Common myeloid progenitor, CD34-positive (primary cell): ENCODE measurements at regions not wholly inside any gene's neighbourhood (a gene's known extent, or its start where the extent isn't known, plus 50 kb on each side); places are given as distances from the start of the nearest gene placed in this dataset.
"Not testable (repeated sequence)": the region's sequence is repeated elsewhere in the genome, so short reads cannot be mapped to it uniquely, and the experiment has no call there.

Source experiments
- CTCF ChIA-PET: fragments of 350-600 bp; sonication (Branson Sonifier 250); formaldehyde crosslinking; loops from one replicate; lab custom pipeline; 2021; ENCODE audit warnings: antibody characterized with exemption; lab: Charles Lee
- POLR2A ChIA-PET: fragments of 350-600 bp; sonication (Branson Sonifier 250); formaldehyde crosslinking; loops from one replicate; lab custom pipeline; 2021; ENCODE audit warnings: antibody characterized with exemption; lab: Charles Lee
- DNase-seq, 3 donors: peaks; one replicate each; pipeline versions ENCODE4 v3.0.0 to v3.0.0-alpha.2; 2013
- H3K27ac ChIP-seq, 2 experiments: 1 replicate in 1 of 2; 2 replicates in 1 of 2; pipeline ENCODE4 v1.7.0; 2013; ENCODE audit warnings: inconsistent platforms in 2 of 2, low read length in 2 of 2, mild to moderate bottlenecking in 2 of 2, low read depth in 1 of 2, moderate library complexity in 1 of 2; ENCODE audit not compliant: severe bottlenecking in 2 of 2, insufficient read depth in 1 of 2, poor library complexity in 1 of 2
- H3K27me3 ChIP-seq, 5 experiments: replicated peaks in 2 of 5; 1 replicate in 3 of 5; 2 replicates in 2 of 5; pipeline versions ENCODE4 v1.6.1 to v1.7.0; 2013; ENCODE audit warnings: low read length in 4 of 5, mild to moderate bottlenecking in 2 of 5, moderate library complexity in 2 of 5, inconsistent platforms in 1 of 5; ENCODE audit not compliant: insufficient read depth in 5 of 5, control insufficient read depth in 4 of 5
- H3K36me3 ChIP-seq, 4 experiments: 1 replicate in 2 of 4; 2 replicates in 2 of 4; pipeline versions ENCODE4 v1.6.1 to v1.7.0; 2013; ENCODE audit warnings: low read length in 3 of 4, control low read depth in 1 of 4, mild to moderate bottlenecking in 1 of 4; ENCODE audit not compliant: control insufficient read depth in 4 of 4, insufficient read depth in 4 of 4
- H3K4me1 ChIP-seq, 4 experiments: 1 replicate in 3 of 4; 2 replicates in 1 of 4; pipeline versions ENCODE4 v1.6.1 to v1.7.1; 2013; ENCODE audit warnings: low read length in 3 of 4, mild to moderate bottlenecking in 3 of 4, control low read depth in 1 of 4, inconsistent platforms in 1 of 4, moderate library complexity in 1 of 4; ENCODE audit not compliant: control insufficient read depth in 4 of 4, insufficient read depth in 4 of 4; ENCODE audit errors: control extremely low read depth in 1 of 4
- H3K4me3 ChIP-seq, 7 experiments: 1 replicate in 4 of 7; 2 replicates in 3 of 7; pipeline versions ENCODE4 v1.5.1 to v1.7.0; 2013; ENCODE audit warnings: mild to moderate bottlenecking in 7 of 7, low read length in 6 of 7, moderate library complexity in 6 of 7, inconsistent platforms in 2 of 7, low read depth in 2 of 7, control low read depth in 1 of 7; ENCODE audit not compliant: insufficient read depth in 4 of 7, control insufficient read depth in 1 of 7; ENCODE audit errors: extremely low read depth in 1 of 7
- H3K9me3 ChIP-seq, 5 experiments: 1 replicate in 4 of 5; 2 replicates in 1 of 5; pipeline versions ENCODE4 v1.6.1 to v1.7.1; 2013; ENCODE audit warnings: low read length in 4 of 5, mild to moderate bottlenecking in 2 of 5, inconsistent platforms in 1 of 5, low read depth in 1 of 5, moderate library complexity in 1 of 5; ENCODE audit not compliant: control insufficient read depth in 4 of 5, insufficient read depth in 2 of 5; ENCODE audit errors: control extremely low read depth in 1 of 5
- WGBS: methylation state at CpG from one replicate; pipeline ENCODE4 v1.1.5; 2013; ENCODE audit not compliant: insufficient coverage; 5-methylcytosine and 5-hydroxymethylcytosine counted together

DNA sequence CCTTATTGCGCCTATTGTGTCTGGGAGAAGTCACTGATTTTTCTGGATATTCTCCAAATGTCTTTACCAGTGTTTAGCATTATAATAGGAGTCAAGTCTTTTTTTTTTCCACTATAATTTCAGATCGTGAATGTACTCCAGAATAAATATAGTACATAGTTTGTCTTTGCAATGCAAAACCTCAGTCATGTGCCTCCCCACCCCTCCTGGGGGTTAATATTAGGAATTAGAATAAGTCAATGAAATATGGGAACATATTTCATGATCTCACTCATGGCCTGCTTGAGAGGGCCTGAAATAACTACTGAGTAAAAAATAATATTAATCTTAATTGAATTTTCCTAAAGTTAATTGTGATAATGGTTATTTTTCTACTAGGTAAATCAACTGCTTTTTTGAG lies 79.0 kb upstream of the TMEM170B start:
- WGBS = no CpG with 5 or more reads among the region's 2 CpGs
- H3K4me3 ChIP-seq = no peak overlapping the region
- no peaks in the 10 kb centered on the region for H3K36me3 ChIP-seq
- no peaks in the 10 kb centered on the region for H3K27me3 ChIP-seq
- no peak for DNase-seq
- H3K27ac ChIP-seq = no peak overlapping the region
- H3K9me3 ChIP-seq = no peaks in the 10 kb centered on the region
- H3K4me1 ChIP-seq = peaks cover 0 to 10% (median 7%) of the 10 kb centered on the region in 4 experiments
- ChIA-PET CTCF (interaction anchor here (1.7 to 2.1 kb wide), 2 partner anchors 8 to 21 kb away, joined by 4 to 5 read pairs; no protein-coding TSS in a partner anchor), POLR2A (no interaction called here)

- H3K4me3 ChIP-seq, DNase-seq, H3K4me1 ChIP-seq, CTCF ChIA-PET, POLR2A ChIA-PET, H3K27ac ChIP-seq, H3K36me3 ChIP-seq, H3K9me3 ChIP-seq, H3K27me3 ChIP-seq: not testable (repeated sequence)
- no CpG with 5 or more reads among the region's 6 CpGs for WGBS
Observed at GRCh38 chr6:11457422-11457821, 80.1 kb upstream of the TMEM170B start.

- H3K4me3 ChIP-seq, H3K36me3 ChIP-seq, H3K4me1 ChIP-seq, DNase-seq, H3K9me3 ChIP-seq, H3K27me3 ChIP-seq, CTCF ChIA-PET, H3K27ac ChIP-seq, POLR2A ChIA-PET: not testable (repeated sequence)
- 93% methylated on average over 8 of the region's 8 CpGs for WGBS
Observed at GRCh38 chr6:11452106-11452505, 85.4 kb upstream of the TMEM170B start.

DNA sequence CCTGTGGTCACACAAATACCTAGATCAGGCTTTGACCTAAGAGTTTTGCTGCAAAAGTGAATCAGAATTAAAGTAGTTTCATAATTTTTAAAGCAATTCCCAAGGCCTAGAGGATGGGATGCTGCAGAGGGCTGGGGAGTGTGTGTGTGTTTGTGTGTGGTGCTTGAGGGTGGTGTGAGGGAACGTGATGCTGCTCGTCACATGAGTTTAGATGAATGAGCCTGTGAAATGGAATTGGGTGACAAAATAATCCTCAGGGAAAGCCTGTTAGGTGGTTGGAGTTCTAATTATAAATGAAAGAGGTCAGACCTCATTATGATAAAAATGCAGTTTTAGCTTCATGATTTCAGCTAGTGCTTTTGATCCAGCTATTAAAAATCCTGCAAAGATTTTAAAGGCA lies 87.5 kb upstream of the TMEM170B start:
- H3K27me3 ChIP-seq = no peaks in the 10 kb centered on the region
- H3K36me3 ChIP-seq = no peaks in the 10 kb centered on the region
- H3K27ac ChIP-seq = no peak overlapping the region
- WGBS = 95% methylated on average over 2 of the region's 2 CpGs
- CTCF ChIA-PET = interaction anchor here (0.7 to 1.3 kb wide), 3 partner anchors 9 to 278 kb away, joined by 3 to 5 read pairs (median 4); no protein-coding TSS in a partner anchor
- DNase-seq = no peak
- H3K4me1 ChIP-seq = no peaks in the 10 kb centered on the region
- POLR2A ChIA-PET = no interaction called here
- no peak overlapping the region for H3K4me3 ChIP-seq
- H3K9me3 ChIP-seq = peaks cover 0 to 4% (median 2%) of the 10 kb centered on the region in 5 experiments

DNA sequence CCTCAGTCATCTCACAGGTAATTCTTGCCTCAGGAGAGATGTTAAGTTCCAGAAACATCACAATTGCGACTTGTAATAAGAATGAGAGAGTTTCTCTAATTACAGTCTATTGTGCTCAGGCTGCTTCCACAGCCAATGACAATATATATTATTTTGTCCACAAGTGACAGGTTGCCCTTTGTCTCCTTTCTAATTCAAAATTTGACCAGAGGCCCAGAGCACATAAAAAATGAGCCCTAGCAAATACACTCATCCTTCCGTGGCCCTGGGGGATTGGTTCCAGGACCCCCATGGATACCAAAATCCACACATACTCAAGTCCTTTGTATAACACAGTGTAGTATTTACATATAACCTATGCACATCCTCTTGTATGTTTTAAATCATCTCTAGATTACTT lies 88.1 kb upstream of the TMEM170B start:
- WGBS = no CpG with 5 or more reads among the region's 2 CpGs
- H3K9me3 ChIP-seq = peaks cover 0 to 4% (median 2%) of the 10 kb centered on the region in 5 experiments
- H3K27me3 ChIP-seq = no peaks in the 10 kb centered on the region
- H3K36me3 ChIP-seq = no peaks in the 10 kb centered on the region
- no peak for DNase-seq
- POLR2A ChIA-PET = no interaction called here
- CTCF ChIA-PET = interaction anchor here (0.7 kb wide), 1 partner anchor 278 kb away, joined by 3 read pairs; no protein-coding TSS in a partner anchor
- no peaks in the 10 kb centered on the region for H3K4me1 ChIP-seq
- no peak overlapping the region for H3K4me3 ChIP-seq
- H3K27ac ChIP-seq = no peak overlapping the region

DNA sequence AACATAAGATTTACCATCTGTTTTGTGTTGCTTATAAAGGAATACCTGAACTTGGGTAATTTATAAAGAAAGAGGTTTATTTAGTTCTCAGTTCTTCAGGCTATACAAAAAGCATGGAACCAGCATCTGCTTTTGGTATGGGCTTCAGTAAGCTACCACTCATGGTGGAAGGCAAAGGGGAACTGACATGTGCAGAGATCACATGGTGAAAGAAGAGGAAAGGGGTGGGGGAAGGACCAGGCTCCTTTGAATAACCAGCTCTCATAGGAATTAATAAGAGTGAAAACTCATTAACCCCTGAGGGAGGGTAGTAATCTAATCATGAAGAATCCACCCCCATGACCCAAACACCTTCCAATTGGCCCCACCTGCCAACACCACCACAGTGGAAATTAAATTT lies 89.5 kb upstream of the TMEM170B start:
- Histone ChIP-seq H3K4me1 (no peaks in the 10 kb centered on the region), H3K27me3 (no peaks in the 10 kb centered on the region), H3K36me3 (no peaks in the 10 kb centered on the region), H3K27ac (no peak overlapping the region), H3K9me3 (peaks cover 0 to 4% (median 2%) of the 10 kb centered on the region in 5 experiments), H3K4me3 (no peak overlapping the region)
- CTCF ChIA-PET = no interaction called here
- POLR2A ChIA-PET = no interaction called here
- DNase-seq = no peak

- no peak overlapping the region for H3K4me3 ChIP-seq
- peaks cover 0 to 2% (median under 1%) of the 10 kb centered on the region in 5 experiments for H3K9me3 ChIP-seq
- WGBS = no CpG with 5 or more reads among the region's 1 CpG
- ChIA-PET CTCF (no interaction called here), POLR2A (no interaction called here)
- no peak overlapping the region for H3K27ac ChIP-seq
- H3K4me1 ChIP-seq = no peaks in the 10 kb centered on the region
- no peak for DNase-seq
- H3K36me3 ChIP-seq = no peaks in the 10 kb centered on the region
- no peaks in the 10 kb centered on the region for H3K27me3 ChIP-seq
Observed at GRCh38 chr6:11447265-11447664, 90.3 kb upstream of the TMEM170B start.
